Epithelial cell of proximal tubule (primary cell): ENCODE measurements at regions not wholly inside any gene's neighbourhood (a gene's known extent, or its start where the extent isn't known, plus 50 kb on each side); places are given as distances from the start of the nearest gene placed in this dataset.

Source experiments
- DNase-seq: peaks from one replicate; pipeline ENCODE4 v3.0.0-alpha.2; 2011; ENCODE audit warnings: low read depth
- H3K4me3 ChIP-seq: 2 replicates; pipeline ENCODE4 v1.5.1; 2011; ENCODE audit warnings: low read depth, mild to moderate bottlenecking, low read length
- TF ChIP-seq, protein P1 (sequence below): conservative IDR thresholded peaks from 2 replicates; pipeline ENCODE4 v1.5.1; 2012; ENCODE audit warnings: low read depth, mild to moderate bottlenecking, low read length

- DNase-seq: no peak
- no peak overlapping the region for H3K4me3 ChIP-seq
- TF ChIP-seq, protein P1, sequence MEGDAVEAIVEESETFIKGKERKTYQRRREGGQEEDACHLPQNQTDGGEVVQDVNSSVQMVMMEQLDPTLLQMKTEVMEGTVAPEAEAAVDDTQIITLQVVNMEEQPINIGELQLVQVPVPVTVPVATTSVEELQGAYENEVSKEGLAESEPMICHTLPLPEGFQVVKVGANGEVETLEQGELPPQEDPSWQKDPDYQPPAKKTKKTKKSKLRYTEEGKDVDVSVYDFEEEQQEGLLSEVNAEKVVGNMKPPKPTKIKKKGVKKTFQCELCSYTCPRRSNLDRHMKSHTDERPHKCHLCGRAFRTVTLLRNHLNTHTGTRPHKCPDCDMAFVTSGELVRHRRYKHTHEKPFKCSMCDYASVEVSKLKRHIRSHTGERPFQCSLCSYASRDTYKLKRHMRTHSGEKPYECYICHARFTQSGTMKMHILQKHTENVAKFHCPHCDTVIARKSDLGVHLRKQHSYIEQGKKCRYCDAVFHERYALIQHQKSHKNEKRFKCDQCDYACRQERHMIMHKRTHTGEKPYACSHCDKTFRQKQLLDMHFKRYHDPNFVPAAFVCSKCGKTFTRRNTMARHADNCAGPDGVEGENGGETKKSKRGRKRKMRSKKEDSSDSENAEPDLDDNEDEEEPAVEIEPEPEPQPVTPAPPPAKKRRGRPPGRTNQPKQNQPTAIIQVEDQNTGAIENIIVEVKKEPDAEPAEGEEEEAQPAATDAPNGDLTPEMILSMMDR: no peak
Observed at GRCh38 chr10:8636371-8636770, 581.9 kb downstream of the GATA3 start.

- DNase-seq: no peak
- no peak overlapping the region for H3K4me3 ChIP-seq
- TF ChIP-seq, protein P1: no peak
Observed at GRCh38 chr10:8637640-8638039, 583.2 kb downstream of the GATA3 start.

DNA sequence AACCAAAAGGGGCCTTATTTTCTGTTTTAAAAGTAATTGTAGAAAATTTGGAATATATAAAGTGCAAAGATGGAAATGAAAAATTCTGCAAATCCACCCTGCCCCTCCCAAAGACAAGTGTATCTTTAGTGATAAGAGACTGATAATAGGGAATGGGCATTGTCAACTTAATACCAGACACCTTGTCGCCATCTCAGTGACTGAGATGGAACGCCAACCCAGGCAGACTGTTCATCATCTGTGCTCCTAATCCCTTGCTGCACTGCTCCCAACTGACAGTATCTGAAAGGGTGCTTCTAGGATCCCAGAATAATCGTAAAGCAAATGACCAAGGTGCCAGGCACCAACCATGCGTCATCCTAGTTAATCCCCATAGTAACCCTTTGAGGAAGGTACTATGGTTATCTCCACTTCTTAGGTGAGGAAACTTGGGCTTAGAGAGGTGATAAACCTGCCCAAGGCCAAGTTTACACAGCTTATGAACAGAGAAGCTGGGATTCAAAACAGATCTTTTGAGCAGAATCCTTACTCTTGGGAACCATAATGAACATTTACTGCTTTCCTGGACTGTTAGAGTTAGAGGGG lies 583.7 kb downstream of the GATA3 start:
- DNase-seq: no peak
- no peak overlapping the region for H3K4me3 ChIP-seq
- TF ChIP-seq, protein P1: no peak

GRCh38 chr10:8639486-8640185 lies 585.1 kb downstream of the GATA3 start:
- H3K4me3 ChIP-seq: no peak overlapping the region
- no peak for DNase-seq
- TF ChIP-seq, protein P1: no peak

- TF ChIP-seq, protein P1: no peak
- H3K4me3 ChIP-seq: no peak overlapping the region
- no peak for DNase-seq
Observed at GRCh38 chr10:8640301-8640700, 585.8 kb downstream of the GATA3 start.

GRCh38 chr10:8640878-8641277 lies 586.4 kb downstream of the GATA3 start:
- no peak for DNase-seq
- no peak overlapping the region for H3K4me3 ChIP-seq
- TF ChIP-seq, protein P1: no peak

DNA sequence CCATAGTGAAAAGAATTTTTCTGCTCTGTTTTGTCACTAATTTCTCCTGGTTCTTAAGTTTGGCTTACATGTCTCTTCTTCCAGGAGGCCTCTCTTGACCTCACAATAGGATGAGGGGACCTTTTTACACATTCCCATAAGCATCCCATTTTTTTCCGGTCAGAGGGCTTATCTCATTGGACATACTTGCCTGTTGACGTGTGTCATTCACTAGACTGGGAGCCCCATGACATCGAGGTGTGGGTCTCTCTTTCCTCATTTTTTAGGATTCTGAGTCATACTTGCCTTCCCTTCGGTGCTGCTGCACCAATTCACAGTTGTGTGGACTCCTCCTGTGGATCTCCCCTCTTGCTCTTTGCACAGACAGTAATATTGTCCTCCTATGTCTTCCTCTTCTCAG lies 601.8 kb downstream of the GATA3 start:
- DNase-seq: no peak
- TF ChIP-seq, protein P1: no peak
- H3K4me3 ChIP-seq: no peak overlapping the region
